HG03457 (cell line): ENCODE measurements at regions not wholly inside any gene's neighbourhood (a gene's known extent, or its start where the extent isn't known, plus 50 kb on each side); places are given as distances from the start of the nearest gene placed in this dataset.
"Not testable (repeated sequence)": the region's sequence is repeated elsewhere in the genome, so short reads cannot be mapped to it uniquely, and the experiment has no call there.

Experiments used
- ATAC-seq: cut with Tn5 transposase; IDR thresholded peaks from one replicate; pipeline ENCODE4 v1.9.1; 2021; ENCODE audit warnings: moderate number of reproducible peaks; ENCODE audit not compliant: unreplicated experiment

GRCh38 chr3:71964170-71964569, 179.2 kb upstream of the PROK2 start:
- no peak for ATAC-seq

DNA sequence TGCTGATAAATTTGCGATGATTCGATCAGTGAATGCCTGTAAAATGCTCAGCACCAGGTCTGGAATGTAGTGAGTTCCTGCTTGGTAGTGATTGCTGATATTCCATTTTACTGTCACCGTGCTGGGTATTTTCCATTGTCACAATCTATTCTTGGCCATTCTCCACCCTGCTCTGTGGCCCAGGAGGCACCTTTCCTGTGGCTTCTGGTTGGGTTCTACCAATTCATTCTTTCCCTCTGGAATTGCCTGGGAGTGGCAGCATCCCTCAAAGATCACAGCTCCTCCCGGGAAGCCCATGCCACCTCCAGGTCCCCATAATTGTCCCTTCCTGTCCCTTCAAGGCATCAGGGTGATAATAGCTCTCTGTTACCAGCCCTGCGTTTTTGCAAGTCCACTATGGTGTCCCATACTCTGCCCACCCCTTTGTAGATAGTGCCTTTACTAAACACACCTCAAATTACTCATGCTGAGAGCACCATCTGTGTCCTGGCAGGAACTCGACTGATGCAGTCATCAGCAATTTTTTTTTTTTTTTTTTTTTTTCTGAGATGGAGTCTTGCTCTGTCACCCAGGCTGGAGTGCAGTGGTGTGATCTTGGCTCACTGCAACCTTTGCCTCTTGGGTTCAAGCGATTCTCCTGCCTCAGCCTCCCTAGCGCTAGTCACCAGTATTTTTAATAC, 177.8 kb upstream of the PROK2 start:
- no peak for ATAC-seq

DNA sequence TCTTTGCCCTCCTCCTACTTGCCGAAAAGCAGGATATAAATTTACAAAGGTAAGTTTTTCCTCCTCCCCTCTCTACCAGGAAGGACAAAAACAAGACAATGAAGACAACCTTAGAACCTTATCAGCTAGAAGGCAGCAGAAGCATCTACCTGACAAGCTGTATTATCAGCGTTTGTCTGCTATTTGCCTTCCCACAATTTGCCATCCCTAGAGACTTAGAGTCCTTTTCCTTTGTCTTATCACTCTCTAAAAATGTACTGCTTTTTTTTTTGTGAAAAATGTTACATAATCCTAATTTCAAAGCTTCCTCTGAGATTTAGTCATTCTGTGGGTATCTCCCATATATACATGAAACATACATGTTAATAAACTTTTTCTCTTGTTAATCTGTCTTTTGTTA, 176.9 kb upstream of the PROK2 start:
- ATAC-seq, result no peak

DNA sequence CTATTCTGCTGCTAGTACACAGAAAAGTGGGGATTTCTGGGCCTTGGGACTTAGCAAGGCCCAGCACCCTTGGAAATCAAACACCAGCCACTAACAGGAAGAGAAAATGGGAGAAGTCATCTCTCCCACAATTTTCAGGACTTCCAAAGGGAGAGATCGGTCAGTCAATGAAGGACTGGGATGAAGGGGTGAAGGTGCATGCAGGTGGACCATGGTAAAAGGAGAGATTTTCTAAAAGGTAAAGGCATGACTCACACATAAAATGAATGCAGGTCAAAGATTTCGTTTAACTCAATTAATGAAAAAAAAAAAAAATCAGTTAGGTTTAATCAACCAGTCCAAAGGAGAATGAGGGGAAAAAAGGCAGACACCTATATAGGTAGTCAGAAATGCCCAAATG, 176.4 kb upstream of the PROK2 start:
- ATAC-seq, result no peak

DNA sequence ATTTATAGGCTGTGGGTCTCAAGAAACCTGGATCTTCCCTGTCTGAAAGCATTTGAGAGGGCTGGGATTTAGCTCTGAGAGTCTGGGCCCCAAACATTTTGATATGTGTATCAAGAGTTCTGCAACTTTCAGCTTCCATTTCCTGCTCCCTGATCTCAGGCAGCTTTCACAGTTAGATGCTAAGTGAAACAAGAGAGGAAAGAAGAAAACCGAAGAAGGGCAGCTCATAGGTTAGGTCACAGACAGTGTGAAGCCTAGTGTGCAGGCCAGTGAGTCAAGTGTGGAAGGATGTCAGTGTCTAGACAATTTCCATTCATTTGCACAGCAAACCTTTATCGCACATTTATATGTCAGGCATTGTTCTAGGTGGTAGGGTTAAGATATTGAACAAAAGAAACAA, 173.6 kb upstream of the PROK2 start:
- ATAC-seq, result no peak

GRCh38 chr3:71956716-71957115, 171.8 kb upstream of the PROK2 start:
- no peak for ATAC-seq

GRCh38 chr3:71956069-71956340, 171.1 kb upstream of the PROK2 start:
- no peak for ATAC-seq

DNA sequence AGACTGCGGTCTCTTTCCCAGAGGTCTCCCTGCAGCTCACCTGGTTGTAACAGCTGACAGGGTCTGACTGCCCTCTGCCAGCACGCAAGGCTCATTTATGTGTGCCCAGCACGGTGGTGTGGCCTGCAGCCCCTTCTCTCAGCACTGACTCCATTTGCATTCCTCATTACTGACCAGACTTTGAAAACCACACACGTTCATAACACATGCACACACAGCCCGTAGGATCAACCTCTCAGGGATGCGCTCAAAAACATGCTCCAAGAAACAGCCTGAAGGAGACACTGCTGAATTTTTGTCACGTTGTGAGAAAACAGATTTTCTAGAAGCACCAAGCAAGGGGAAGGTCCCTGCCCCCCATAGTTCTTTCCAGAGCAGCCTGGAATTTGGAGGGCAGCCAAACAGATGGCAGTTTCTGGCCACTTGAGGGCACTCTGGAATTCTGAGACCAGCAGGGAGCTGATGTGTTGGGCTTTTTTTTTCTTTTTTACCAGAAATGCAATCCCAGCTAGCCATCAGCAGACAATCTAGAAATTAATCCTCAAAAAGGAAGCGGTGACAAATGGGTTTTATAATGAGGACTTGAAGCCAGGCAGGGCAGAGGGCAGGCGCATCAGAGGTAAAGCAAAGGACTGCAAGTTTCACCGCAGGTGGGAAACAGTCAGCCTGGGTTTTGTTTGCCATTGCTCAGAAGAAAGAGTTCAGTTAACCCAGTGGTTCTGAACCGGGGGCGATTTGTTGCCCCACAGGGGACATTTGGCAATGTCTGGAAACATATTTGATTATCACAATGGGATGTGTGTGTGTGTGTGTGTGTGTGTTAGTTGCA, 170.5 kb upstream of the PROK2 start:
- no peak for ATAC-seq

GRCh38 chr3:71951842-71952241, 166.9 kb upstream of the PROK2 start:
- ATAC-seq, result no peak

DNA sequence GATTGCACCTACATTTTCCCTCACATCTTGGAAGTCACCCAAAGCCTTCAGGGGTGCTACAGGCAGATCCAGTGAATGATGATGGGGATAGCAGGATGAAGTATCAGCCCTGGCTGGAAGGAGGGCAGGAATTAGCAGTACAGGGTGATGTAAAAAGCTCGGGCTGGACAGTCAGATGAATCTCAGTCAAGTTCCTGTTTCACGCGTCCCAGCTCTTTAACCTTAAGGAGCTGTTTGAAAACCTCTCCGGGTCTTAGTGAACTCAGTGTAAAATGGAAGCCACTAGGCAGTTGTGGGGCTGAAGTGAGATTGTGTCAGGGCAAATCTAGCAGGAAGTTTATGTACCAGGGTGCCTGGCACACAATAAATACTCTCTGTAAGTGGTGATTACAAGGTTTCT, 166.4 kb upstream of the PROK2 start:
- no peak for ATAC-seq

GRCh38 chr3:71949442-71949841, 164.5 kb upstream of the PROK2 start:
- no peak for ATAC-seq

GRCh38 chr3:71944482-71945065, 159.6 kb upstream of the PROK2 start:
- ATAC-seq, result no peak

DNA sequence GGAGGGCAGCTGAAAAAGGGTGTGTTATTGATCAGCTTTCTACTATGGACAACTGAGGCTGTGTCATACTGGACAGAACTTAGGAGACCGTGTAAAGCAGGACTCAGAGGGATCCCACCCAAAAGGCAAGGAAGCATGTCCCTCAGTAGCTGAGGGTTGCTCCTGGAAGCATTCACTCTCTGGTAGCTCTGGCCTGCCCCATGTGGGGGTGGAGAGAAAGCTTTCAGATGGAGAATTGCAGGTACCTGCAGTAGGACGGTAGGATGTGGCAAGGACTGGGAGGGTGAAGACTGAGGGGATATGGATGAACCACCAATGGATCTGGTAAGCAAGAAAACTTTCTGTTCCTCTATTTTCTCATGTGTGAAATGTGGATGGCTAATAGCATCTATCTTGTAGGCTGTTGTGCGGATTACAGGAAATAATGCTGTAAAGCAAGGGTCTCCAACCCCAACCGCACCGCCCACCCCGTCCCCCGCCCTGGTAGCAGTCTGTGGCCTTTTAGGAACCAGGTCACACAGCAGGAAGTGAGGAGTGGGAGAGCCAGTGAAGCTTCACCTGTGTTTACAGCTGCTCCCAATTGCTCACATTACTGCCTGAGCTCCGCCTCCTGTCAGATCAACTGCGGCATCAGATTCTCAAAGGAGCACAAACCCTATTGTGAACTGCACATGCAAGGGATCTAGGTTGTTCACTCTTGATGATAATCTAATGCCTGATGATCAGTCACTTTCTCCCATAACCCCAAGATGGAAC, 157.7 kb upstream of the PROK2 start:
- ATAC-seq, result no peak

DNA sequence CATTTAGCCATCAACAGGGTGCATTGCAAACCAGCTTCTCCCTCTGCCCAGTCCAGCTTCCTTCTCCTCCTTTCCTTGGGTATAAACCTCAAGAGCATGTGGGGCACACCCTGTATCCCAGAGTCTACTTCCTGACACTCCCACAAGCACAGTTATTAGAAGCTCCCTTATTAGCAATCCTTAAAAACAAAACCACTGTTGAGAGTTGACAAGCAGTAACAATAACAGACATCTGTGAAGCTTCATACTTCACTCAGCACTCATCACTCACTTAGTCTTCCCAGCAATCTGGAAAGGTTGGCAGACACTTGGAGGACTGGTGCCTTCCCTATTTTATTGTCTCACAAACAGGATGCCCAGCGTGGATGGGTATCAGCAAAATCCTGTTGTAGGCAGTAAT, 155.5 kb upstream of the PROK2 start:
- ATAC-seq, result no peak

DNA sequence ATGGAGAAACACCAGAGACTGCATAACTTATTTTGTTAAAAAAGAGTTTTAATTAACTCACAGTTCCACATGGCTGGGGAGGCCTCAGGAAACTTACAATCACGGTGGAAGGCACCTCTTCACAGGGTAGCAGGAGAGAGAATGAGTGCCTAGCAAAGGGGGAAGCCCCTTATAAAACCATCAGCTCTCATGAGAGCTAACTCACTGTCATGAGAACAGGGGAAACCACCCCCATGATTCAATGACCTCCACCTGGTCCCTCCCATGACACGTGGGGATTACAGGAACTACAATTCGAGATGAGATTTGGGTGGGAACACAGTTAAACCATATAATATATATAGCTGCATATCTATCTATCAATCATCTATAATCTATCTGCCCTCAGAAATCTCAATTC, 153.1 kb upstream of the PROK2 start:
- ATAC-seq, result not testable (repeated sequence)

GRCh38 chr3:71936681-71937080, 151.7 kb upstream of the PROK2 start:
- ATAC-seq, result no peak

- ATAC-seq, result no peak
These were observed 149.7 kb upstream of the PROK2 start for GRCh38 chr3:71934520-71935270.

DNA sequence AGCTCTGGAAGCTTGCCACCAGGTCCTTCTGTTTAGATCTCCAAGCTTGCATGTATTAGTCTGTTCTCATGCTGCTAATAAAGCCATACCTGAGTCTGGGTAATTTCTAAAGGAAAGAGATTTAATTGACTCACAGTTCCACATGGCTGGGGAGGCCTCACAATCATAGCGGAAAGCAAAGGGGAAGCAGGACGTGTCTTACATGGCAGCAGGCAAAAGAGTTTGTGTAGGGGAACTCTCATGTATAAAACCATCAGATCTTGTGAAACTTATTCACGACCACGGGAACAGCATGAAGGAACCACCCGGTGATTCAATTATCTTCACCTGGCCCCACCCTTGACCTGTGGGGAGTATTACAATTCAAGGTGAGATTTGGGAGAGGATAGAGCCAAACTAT, 147.0 kb upstream of the PROK2 start:
- ATAC-seq, result no peak

DNA sequence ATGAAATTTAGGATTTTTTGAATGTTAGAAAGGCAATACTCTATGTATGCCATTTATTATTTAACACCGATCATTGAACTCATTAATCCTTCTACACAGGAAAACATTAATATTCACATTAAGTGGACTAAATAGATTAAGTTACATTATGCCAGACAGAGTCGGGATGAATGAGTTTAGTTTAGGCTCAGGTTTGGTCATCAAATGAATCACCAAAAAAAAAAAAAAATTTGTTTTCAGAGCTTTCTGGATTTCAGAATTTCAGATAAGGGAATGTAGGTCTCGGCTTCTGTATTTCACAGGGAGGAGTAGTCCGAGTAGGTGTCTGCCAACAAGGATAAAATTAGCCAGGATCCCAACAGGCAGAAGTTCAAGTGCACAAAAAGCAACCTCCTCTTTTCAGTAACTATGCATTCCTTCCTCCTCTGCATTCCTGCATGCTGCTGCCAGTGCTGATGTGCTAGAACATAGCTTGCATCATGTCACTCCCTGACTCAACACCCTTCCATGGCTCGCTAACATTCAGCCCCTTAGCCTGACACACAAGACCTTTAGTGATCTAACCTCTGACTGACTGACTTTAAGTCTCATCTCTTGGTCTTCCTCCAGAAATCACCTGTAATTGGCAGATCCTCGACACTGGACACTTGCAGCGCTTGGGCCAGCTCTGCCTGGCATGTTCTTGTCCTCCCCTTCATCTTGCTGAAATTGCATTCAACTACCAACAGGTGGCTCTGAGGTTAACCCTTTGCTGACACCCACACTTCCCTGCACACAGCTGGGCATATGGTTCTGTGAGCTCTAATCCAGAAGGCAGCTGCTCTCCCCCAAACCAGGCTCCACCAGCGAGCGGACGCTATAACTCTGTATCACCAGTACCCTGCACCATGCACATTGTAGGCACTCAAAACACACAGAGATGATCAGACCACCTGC, 145.4 kb upstream of the PROK2 start:
- no peak for ATAC-seq

DNA sequence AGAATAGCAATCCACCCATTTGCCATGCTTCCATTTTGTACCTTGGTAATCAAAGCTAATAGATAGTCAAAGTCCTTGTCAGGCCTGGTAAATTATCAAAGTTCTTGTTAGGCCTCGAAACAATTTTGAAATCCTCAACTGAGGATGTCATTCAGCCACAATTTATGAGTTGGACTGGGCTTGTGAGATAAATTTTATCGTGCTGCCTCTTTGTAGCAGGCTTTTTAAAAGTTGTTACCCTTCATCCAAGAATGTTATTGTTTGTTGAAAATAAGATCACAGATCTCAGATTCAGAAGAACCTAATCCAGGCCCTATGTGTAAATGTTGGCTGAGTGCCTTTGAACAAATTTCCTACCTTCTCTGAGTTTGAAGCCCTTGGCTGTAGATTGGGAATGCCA, 143.3 kb upstream of the PROK2 start:
- no peak for ATAC-seq
